ENCODE measurements at regions not wholly inside any gene's neighbourhood (a gene's known extent, or its start where the extent isn't known, plus 50 kb on each side); places are given as distances from the start of the nearest gene placed in this dataset.

DNA sequence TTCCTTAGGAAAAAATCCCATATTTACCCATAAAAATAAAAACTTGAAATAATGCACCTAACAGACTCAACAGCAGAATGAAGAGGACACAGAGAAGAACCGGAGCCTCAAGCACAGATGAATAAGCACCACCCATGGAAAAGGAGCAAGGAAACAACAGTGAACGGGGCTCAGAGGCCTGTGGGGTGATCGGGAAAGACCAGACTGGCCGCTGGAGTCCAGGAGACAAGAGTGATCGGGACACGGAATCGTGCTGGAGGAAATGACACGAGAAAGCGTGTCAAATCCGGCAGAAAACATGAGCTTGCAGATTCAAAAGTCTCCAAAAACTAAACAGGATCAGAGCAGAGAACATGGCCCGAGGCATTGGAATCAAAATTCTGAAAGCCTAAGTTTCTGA lies 448.0 kb upstream of the SALL3 start:
- H3K4me3 ChIP-seq (ENCODE audit: low read depth, low read length), result no peak overlapping the region
- no peak for DNase-seq (ENCODE audit: low read depth)
- no peaks in the 10 kb centered on the region for H3K36me3 ChIP-seq (ENCODE audit: control insufficient read depth, insufficient read depth, low read length)
- no peaks in the 10 kb centered on the region for H3K27me3 ChIP-seq (ENCODE audit: control insufficient read depth, insufficient read depth, low read length)
- TF ChIP-seq, protein P1, sequence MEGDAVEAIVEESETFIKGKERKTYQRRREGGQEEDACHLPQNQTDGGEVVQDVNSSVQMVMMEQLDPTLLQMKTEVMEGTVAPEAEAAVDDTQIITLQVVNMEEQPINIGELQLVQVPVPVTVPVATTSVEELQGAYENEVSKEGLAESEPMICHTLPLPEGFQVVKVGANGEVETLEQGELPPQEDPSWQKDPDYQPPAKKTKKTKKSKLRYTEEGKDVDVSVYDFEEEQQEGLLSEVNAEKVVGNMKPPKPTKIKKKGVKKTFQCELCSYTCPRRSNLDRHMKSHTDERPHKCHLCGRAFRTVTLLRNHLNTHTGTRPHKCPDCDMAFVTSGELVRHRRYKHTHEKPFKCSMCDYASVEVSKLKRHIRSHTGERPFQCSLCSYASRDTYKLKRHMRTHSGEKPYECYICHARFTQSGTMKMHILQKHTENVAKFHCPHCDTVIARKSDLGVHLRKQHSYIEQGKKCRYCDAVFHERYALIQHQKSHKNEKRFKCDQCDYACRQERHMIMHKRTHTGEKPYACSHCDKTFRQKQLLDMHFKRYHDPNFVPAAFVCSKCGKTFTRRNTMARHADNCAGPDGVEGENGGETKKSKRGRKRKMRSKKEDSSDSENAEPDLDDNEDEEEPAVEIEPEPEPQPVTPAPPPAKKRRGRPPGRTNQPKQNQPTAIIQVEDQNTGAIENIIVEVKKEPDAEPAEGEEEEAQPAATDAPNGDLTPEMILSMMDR (IDR thresholded peaks at IDR 0.05; ENCODE audit: insufficient read depth, low read length, poor library complexity, severe bottlenecking), result no peak

DNA sequence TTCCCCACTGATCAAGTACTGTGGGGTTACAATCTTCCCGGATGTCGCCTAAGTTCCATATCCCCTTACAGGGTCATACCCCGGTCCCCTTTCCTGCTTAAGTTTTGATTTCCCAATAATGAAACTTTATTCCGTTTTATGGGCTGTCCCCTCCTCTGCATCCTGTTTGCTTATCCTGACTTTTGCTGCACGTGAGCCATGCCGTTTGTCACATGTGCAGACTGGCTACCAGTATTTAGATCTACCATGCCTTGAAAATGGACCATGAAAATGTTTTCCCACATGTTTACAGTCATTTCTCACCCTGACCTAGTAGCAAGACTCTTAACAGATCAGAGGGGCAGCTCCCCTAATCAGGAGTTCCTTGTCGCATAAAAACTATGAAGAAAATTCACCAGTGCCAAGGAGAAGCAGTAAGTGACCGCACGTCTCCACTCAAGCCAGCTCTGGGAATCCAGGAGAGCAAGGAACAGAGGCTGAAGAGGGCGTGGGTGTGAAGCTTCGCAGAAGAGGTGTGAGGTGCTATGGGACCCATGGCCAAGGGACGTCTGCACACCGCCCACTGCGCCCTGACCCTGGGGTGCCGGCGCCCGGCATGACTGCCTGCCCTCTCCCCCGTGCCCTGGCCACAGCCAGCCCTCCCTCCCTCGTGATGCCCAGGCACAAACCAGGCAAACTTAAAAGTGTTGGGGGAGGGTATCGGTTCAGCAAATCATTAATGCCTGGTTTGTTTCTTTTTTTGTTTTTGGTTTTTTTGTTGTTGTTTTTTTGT lies 440.8 kb upstream of the SALL3 start:
- H3K27me3 ChIP-seq (ENCODE audit: control insufficient read depth, insufficient read depth, low read length), result no peaks in the 10 kb centered on the region
- no peaks in the 10 kb centered on the region for H3K36me3 ChIP-seq (ENCODE audit: control insufficient read depth, insufficient read depth, low read length)
- no peak for DNase-seq (ENCODE audit: low read depth)
- TF ChIP-seq, protein P1 (IDR thresholded peaks at IDR 0.05; ENCODE audit: insufficient read depth, low read length, poor library complexity, severe bottlenecking), result no peak
- H3K4me3 ChIP-seq (ENCODE audit: low read depth, low read length), result no peak overlapping the region

DNA sequence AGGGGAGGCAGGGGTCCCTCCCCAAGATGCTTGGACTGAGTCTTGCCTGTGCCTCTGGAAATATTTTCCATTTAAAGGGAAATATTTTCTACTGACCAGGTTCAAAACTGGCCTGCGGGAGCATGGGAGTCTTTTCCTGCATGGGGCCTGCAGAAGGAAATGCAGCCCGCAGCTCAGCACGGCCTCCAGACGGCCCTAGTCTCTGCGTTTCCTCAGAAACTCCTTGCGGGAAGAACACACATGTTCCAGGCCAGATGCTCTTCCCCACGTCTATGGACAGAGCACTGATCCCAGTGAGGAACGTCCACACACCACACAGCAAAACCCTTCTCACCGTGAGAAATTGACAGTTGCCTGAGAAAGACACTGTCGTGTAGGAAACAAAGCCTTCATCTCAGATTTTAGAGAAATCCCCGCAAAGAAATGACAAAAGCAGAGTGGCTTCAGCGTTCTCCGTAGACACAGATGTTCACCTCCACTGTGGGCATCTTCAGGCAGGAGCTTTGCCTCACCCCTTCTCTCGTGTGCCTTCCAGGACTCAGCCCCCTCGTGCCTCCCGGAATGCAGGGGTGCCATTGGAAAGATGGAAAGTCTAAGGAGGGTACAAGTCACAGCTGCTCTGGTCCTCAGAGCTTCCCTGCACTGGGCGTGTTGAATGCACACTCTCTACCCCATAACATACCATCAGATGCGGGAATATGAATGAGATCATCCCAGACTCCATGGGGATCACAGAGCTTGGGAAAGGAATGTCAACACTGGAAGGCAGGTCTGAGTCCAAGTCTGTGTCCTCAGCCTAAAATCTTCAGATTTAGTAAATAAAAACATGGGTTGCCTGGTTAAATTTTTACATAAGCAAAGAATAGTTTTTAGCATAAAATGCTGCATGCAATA lies 438.7 kb upstream of the SALL3 start:
- H3K36me3 ChIP-seq (ENCODE audit: control insufficient read depth, insufficient read depth, low read length), result no peaks in the 10 kb centered on the region
- H3K4me3 ChIP-seq (ENCODE audit: low read depth, low read length), result no peak overlapping the region
- TF ChIP-seq, protein P1 (IDR thresholded peaks at IDR 0.05; ENCODE audit: insufficient read depth, low read length, poor library complexity, severe bottlenecking), result no peak
- DNase-seq (ENCODE audit: low read depth), result no peak
- H3K27me3 ChIP-seq (ENCODE audit: control insufficient read depth, insufficient read depth, low read length), result no peaks in the 10 kb centered on the region

DNA sequence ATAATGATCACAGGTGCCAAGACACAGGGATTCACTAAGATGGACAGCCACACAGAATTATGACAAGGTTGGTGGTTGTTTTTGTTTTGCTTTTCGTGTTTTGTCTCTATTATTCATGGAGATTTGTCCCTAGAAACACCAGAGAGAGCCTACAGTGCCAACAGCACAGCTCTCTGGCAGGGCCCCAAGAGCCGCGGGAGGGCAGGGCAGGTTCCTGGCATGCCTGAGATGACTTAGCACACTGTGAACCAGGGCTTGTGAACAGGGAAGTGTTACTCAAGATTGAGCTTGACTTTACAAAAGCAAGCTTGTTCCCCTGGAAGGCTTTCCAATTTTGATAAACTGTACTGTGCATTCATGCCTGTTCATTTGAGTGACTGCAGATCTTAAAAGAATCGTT lies 437.4 kb upstream of the SALL3 start:
- no peak for DNase-seq (ENCODE audit: low read depth)
- H3K4me3 ChIP-seq (ENCODE audit: low read depth, low read length), result no peak overlapping the region
- H3K27me3 ChIP-seq (ENCODE audit: control insufficient read depth, insufficient read depth, low read length), result no peaks in the 10 kb centered on the region
- H3K36me3 ChIP-seq (ENCODE audit: control insufficient read depth, insufficient read depth, low read length), result no peaks in the 10 kb centered on the region
- TF ChIP-seq, protein P1 (IDR thresholded peaks at IDR 0.05; ENCODE audit: insufficient read depth, low read length, poor library complexity, severe bottlenecking), result no peak

DNA sequence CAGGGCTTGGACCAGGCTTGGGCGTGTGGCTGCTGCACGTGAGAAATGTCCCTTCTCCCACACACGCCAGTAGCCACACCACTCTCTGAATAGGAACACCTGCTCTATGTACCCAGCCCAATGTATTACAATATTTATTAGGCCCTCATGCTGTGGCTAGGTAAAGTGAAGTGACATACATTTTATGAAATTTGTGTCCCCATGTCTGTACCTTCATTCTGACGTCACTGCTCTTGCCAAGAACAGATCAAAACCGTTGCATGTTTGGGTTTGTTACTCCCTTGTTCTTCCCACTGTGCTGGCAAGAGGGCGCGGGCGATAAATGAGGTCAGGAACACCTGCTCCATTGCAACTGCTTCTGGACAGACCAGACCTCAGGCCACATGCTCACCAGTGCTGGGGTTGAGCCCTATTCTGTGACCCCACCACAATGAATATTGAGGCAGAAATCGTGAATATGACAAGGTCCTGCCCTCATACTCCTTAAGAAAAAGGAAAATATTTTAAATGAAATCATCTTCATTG lies 436.4 kb upstream of the SALL3 start:
- TF ChIP-seq, protein P1 (IDR thresholded peaks at IDR 0.05; ENCODE audit: insufficient read depth, low read length, poor library complexity, severe bottlenecking), result no peak
- H3K4me3 ChIP-seq (ENCODE audit: low read depth, low read length), result no peak overlapping the region

More for the DNA sequence above, 436.4 kb upstream of the SALL3 start:
- H3K36me3 ChIP-seq (ENCODE audit: control insufficient read depth, insufficient read depth, low read length), result no peaks in the 10 kb centered on the region
- H3K27me3 ChIP-seq (ENCODE audit: control insufficient read depth, insufficient read depth, low read length), result no peaks in the 10 kb centered on the region
- no peak for DNase-seq (ENCODE audit: low read depth)
